ENCODE measurements at regions not wholly inside any gene's neighbourhood (a gene's known extent, or its start where the extent isn't known, plus 50 kb on each side); places are given as distances from the start of the nearest gene placed in this dataset.
"Not testable (repeated sequence)": the region's sequence is repeated elsewhere in the genome, so short reads cannot be mapped to it uniquely, and the experiment has no call there.

GRCh38 chr7:149930374-149931068, 56.8 kb downstream of the ATP6V0E2 start:
- intact Hi-C loops (cut with DNase I; ENCODE audit: low total_unique reads); DNase-seq (ENCODE audit: low spot score in 2 of 2); H3K9me3 ChIP-seq; H3K4me3 ChIP-seq; H3K27ac ChIP-seq; H3K36me3 ChIP-seq; H3K4me1 ChIP-seq; H3K27me3 ChIP-seq: not testable (repeated sequence)

GRCh38 chr7:149933776-149934175, 60.0 kb downstream of the ATP6V0E2 start:
- H3K4me3 ChIP-seq; H3K36me3 ChIP-seq; intact Hi-C loops (cut with DNase I; ENCODE audit: low total_unique reads); H3K27me3 ChIP-seq; H3K27ac ChIP-seq; H3K4me1 ChIP-seq; DNase-seq (ENCODE audit: low spot score in 2 of 2); H3K9me3 ChIP-seq: not testable (repeated sequence)

DNA sequence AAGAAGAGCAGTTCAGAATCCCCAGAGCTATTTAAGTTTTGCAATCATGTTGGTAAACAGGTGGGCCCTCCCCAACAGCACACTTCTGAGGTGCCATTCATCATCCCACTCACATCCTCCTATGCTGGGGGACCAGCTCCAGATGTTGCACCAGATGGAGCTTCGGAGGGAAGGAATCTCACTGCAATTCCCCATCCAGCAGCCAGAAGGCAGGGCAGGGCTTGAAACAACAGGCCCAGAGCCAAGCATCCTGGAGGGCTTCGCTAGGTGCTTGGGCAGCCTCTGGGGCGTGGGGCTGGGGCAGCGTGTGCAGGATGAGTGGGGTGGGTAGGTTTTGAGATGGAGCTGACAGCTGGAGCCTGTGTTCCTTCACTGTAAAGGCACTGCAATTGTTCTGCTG, 73.6 kb downstream of the ATP6V0E2 start:
- H3K9me3 ChIP-seq; H3K27ac ChIP-seq; H3K4me1 ChIP-seq; intact Hi-C loops (cut with DNase I; ENCODE audit: low total_unique reads); H3K36me3 ChIP-seq; DNase-seq (ENCODE audit: low spot score in 2 of 2); H3K4me3 ChIP-seq; H3K27me3 ChIP-seq: not testable (repeated sequence)

GRCh38 chr7:149948444-149948843, 74.7 kb downstream of the ATP6V0E2 start:
- intact Hi-C loops (cut with DNase I; ENCODE audit: low total_unique reads); H3K27me3 ChIP-seq; DNase-seq (ENCODE audit: low spot score in 2 of 2); H3K4me3 ChIP-seq; H3K9me3 ChIP-seq; H3K27ac ChIP-seq; H3K36me3 ChIP-seq; H3K4me1 ChIP-seq: not testable (repeated sequence)

- H3K9me3 ChIP-seq; H3K27ac ChIP-seq; H3K27me3 ChIP-seq; H3K4me3 ChIP-seq; intact Hi-C loops (cut with DNase I; ENCODE audit: low total_unique reads); DNase-seq (ENCODE audit: low spot score in 2 of 2); H3K4me1 ChIP-seq; H3K36me3 ChIP-seq: not testable (repeated sequence)
These were observed 76.3 kb downstream of the ATP6V0E2 start for GRCh38 chr7:149949863-149950577.

GRCh38 chr7:149950578-149950924, 76.8 kb downstream of the ATP6V0E2 start:
- not testable (repeated sequence) for H3K27ac ChIP-seq; DNase-seq (ENCODE audit: low spot score in 2 of 2); H3K9me3 ChIP-seq

GRCh38 chr7:149951579-149951978, 77.8 kb downstream of the ATP6V0E2 start:
- H3K27ac ChIP-seq; intact Hi-C loops (cut with DNase I; ENCODE audit: low total_unique reads); H3K27me3 ChIP-seq; H3K36me3 ChIP-seq; H3K4me3 ChIP-seq; H3K4me1 ChIP-seq; H3K9me3 ChIP-seq; DNase-seq (ENCODE audit: low spot score in 2 of 2): not testable (repeated sequence)

More at GRCh38 chr7:149950578-149950924, 76.8 kb downstream of the ATP6V0E2 start:
- H3K36me3 ChIP-seq; H3K4me3 ChIP-seq; intact Hi-C loops (cut with DNase I; ENCODE audit: low total_unique reads); H3K4me1 ChIP-seq; H3K27me3 ChIP-seq: not testable (repeated sequence)

GRCh38 chr7:149958880-149959279, 85.1 kb downstream of the ATP6V0E2 start:
- intact Hi-C loops (cut with DNase I; ENCODE audit: low total_unique reads); H3K27me3 ChIP-seq; H3K27ac ChIP-seq; H3K9me3 ChIP-seq; H3K4me1 ChIP-seq; H3K36me3 ChIP-seq; DNase-seq (ENCODE audit: low spot score in 2 of 2); H3K4me3 ChIP-seq: not testable (repeated sequence)

GRCh38 chr7:149960863-149961262, 87.1 kb downstream of the ATP6V0E2 start:
- DNase-seq (ENCODE audit: low spot score in 2 of 2): not testable (repeated sequence)

GRCh38 chr7:149961878-149962277, 88.1 kb downstream of the ATP6V0E2 start:
- H3K27ac ChIP-seq; intact Hi-C loops (cut with DNase I; ENCODE audit: low total_unique reads); H3K36me3 ChIP-seq; H3K4me1 ChIP-seq; H3K27me3 ChIP-seq; H3K4me3 ChIP-seq; H3K9me3 ChIP-seq; DNase-seq (ENCODE audit: low spot score in 2 of 2): not testable (repeated sequence)

More at GRCh38 chr7:149960863-149961262, 87.1 kb downstream of the ATP6V0E2 start:
- H3K4me3 ChIP-seq; intact Hi-C loops (cut with DNase I; ENCODE audit: low total_unique reads); H3K36me3 ChIP-seq; H3K27me3 ChIP-seq; H3K9me3 ChIP-seq; H3K4me1 ChIP-seq; H3K27ac ChIP-seq: not testable (repeated sequence)

DNA sequence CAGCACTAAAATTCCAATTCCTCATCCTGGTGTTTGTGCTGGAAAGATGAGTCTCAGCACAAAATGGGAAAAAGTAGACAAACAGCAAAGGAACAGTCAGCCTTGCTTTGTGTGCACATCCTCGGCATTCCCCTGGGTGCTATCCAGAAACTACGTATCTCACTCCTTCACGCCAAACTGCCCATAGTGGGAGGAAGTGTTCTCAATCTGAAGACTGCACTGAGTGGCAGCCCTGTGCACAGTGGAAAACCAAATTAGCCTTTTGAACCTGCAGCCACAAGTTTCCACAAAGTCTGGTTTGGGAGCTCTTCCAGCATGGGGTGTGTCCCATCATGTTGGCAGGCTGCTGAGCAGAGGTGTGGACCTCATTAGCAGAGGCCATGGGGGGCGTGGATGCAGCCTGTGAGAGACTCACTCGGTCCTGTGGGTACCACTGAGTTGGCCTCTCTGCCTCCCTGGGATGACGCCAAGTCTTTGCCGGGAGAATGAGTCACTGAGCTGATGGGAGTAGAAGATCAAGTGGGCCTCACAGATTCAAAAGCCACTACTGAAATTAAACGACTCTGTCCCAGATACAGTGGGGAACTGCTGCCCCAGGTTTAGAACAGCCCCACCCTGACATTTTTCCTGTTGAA, 89.0 kb downstream of the ATP6V0E2 start:
- H3K27ac ChIP-seq; H3K36me3 ChIP-seq; H3K27me3 ChIP-seq; intact Hi-C loops (cut with DNase I; ENCODE audit: low total_unique reads); H3K9me3 ChIP-seq; H3K4me1 ChIP-seq; DNase-seq (ENCODE audit: low spot score in 2 of 2); H3K4me3 ChIP-seq: not testable (repeated sequence)

DNA sequence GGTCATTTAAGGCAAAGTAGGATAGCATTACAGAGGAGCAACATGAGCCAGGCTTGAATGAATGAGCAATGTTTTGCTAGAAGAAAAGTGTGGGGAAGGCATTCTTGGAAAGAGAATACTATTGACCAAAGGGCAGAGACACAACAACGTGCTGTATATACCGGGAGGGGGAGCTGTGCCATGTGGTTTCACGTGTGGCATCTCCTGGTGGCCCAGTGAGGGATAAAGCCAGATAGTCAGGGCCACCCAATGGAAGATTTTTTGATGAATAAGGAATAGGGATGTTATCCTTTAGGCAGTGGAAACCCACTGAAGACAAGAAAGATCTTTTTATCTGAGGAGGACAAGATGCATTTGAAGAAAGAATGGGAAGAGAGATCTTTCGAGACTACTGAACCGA, 90.2 kb downstream of the ATP6V0E2 start:
- H3K27ac ChIP-seq; H3K9me3 ChIP-seq; H3K4me3 ChIP-seq; H3K36me3 ChIP-seq; DNase-seq (ENCODE audit: low spot score in 2 of 2); H3K27me3 ChIP-seq; H3K4me1 ChIP-seq; intact Hi-C loops (cut with DNase I; ENCODE audit: low total_unique reads): not testable (repeated sequence)

GRCh38 chr7:149966444-149966843, 92.7 kb downstream of the ATP6V0E2 start:
- H3K27me3 ChIP-seq; H3K27ac ChIP-seq; H3K9me3 ChIP-seq; H3K4me1 ChIP-seq; H3K36me3 ChIP-seq; intact Hi-C loops (cut with DNase I; ENCODE audit: low total_unique reads); H3K4me3 ChIP-seq; DNase-seq (ENCODE audit: low spot score in 2 of 2): not testable (repeated sequence)

Data from breast epithelium (tissue), 4 donors.